Activated B cell treated with CpG ODN at 0.5 μM for 24 hours (primary cell): ENCODE measurements at regions not wholly inside any gene's neighbourhood (a gene's known extent, or its start where the extent isn't known, plus 50 kb on each side); places are given as distances from the start of the nearest gene placed in this dataset.

ENCODE experiments used
- ATAC-seq: fragments of 200-7000 bp; cut with Tn5 transposase; one replicate; pipeline ENCODE4 v1.10.0; 2021; ENCODE audit warnings: low read depth, mild to moderate bottlenecking, moderate library complexity
- CTCF ChIA-PET: fragments of 350-600 bp; sonication (Branson Sonifier 250); formaldehyde crosslinking; loops from one replicate; lab custom pipeline; 2021; ENCODE audit warnings: antibody characterized with exemption; lab: Charles Lee
- POLR2A ChIA-PET: fragments of 350-600 bp; sonication (Branson Sonifier 250); formaldehyde crosslinking; loops from one replicate; lab custom pipeline; 2021; ENCODE audit warnings: antibody characterized with exemption; lab: Charles Lee
- DNase-seq: peaks from one replicate; pipeline ENCODE4 v3.0.0; 2022
- H3K27ac Mint-ChIP-seq: one replicate; pipeline ENCODE4 v1.8.0; 2020; ENCODE audit warnings: mixed read lengths
- H3K27me3 Mint-ChIP-seq: one replicate; pipeline ENCODE4 v1.8.0; 2021; ENCODE audit warnings: mixed read lengths
- H3K36me3 Mint-ChIP-seq: one replicate; pipeline ENCODE4 v1.8.0; 2021; ENCODE audit warnings: low read depth, mixed read lengths
- H3K4me1 Mint-ChIP-seq: one replicate; pipeline ENCODE4 v1.8.0; 2021; ENCODE audit warnings: mixed read lengths
- H3K4me3 Mint-ChIP-seq: one replicate; pipeline ENCODE4 v1.8.0; 2020; ENCODE audit warnings: mild to moderate bottlenecking, mixed read lengths
- H3K9me3 Mint-ChIP-seq: one replicate; pipeline ENCODE4 v1.8.0; 2020; ENCODE audit warnings: mixed read lengths
- CTCF ChIP-seq: fragments of 200-600 bp; IDR thresholded peaks from one replicate; pipeline ENCODE4 v1.8.0; 2022; ENCODE audit warnings: antibody characterized with exemption, mild to moderate bottlenecking
- intact Hi-C: fragments of 100-400 bp; cut with micrococcal nuclease; formaldehyde crosslinking; loops from one replicate; pipeline ENCODE4 v1.15.1; 2024

DNA sequence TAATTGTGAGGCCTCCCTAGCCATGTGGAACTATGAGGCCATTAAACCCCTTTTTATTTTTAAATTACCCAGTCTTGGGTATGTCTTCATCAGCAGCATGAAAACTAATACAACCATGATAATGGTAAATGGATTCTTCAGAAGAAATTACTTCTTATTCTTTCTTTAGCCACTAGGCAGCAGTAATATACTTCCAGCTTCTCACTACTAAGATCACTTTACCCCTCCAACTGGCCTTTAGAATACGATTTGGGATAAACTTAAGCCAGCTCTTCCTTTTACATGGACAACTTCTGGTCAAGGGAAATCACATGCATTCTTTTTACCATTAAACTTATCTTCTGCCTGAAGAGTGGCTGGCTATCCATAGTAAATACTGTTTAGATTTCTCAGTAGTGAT is 355.4 kb downstream of the MAN2A1 start:
- POLR2A ChIA-PET = no interaction called here
- DNase-seq (no peak), ATAC-seq (no peak)
- no peaks in the 10 kb centered on the region for H3K36me3 Mint-ChIP-seq
- H3K27ac Mint-ChIP-seq = no peak overlapping the region
- no peak for TF ChIP-seq CTCF
- peaks cover 12% of the 10 kb centered on the region for H3K9me3 Mint-ChIP-seq
- intact Hi-C loops = no loop called here
- no peak overlapping the region for H3K4me3 Mint-ChIP-seq
- CTCF ChIA-PET = no interaction called here
- no peaks in the 10 kb centered on the region for H3K27me3 Mint-ChIP-seq
- H3K4me1 Mint-ChIP-seq = no peaks in the 10 kb centered on the region

GRCh38 chr5:110048491-110048890 is 358.8 kb downstream of the MAN2A1 start:
- Mint-ChIP-seq H3K27me3 (no peaks in the 10 kb centered on the region), H3K9me3 (peaks cover 5% of the 10 kb centered on the region), H3K36me3 (no peaks in the 10 kb centered on the region), H3K27ac (no peak overlapping the region), H3K4me3 (no peak overlapping the region), H3K4me1 (no peaks in the 10 kb centered on the region)
- ATAC-seq = no peak
- TF ChIP-seq CTCF = no peak
- intact Hi-C loops = no loop called here
- DNase-seq = no peak
- POLR2A ChIA-PET = no interaction called here
- CTCF ChIA-PET = interaction anchor here (0.5 kb wide), 1 partner anchor 12 kb away, joined by 4 read pairs; no protein-coding TSS in a partner anchor

- Mint-ChIP-seq H3K9me3 (no peaks in the 10 kb centered on the region), H3K27me3 (no peaks in the 10 kb centered on the region), H3K4me3 (no peak overlapping the region), H3K36me3 (no peaks in the 10 kb centered on the region), H3K27ac (no peak overlapping the region), H3K4me1 (peaks cover 13% of the 10 kb centered on the region)
- ATAC-seq = no peak
- no peak for DNase-seq
- CTCF ChIA-PET = no interaction called here
- intact Hi-C loops = no loop called here
- POLR2A ChIA-PET = no interaction called here
- TF ChIP-seq CTCF = no peak
Observed at GRCh38 chr5:110049816-110050215, 360.1 kb downstream of the MAN2A1 start.

- intact Hi-C loops = no loop called here
- H3K4me3 Mint-ChIP-seq = no peak overlapping the region
- no peaks in the 10 kb centered on the region for H3K36me3 Mint-ChIP-seq
- ATAC-seq = no peak
- no peaks in the 10 kb centered on the region for H3K9me3 Mint-ChIP-seq
- peaks cover 20% of the 10 kb centered on the region for H3K4me1 Mint-ChIP-seq
- H3K27me3 Mint-ChIP-seq = no peaks in the 10 kb centered on the region
- no peak overlapping the region for H3K27ac Mint-ChIP-seq
- DNase-seq = no peak
- ChIA-PET CTCF (no interaction called here), POLR2A (no interaction called here)
- TF ChIP-seq CTCF = no peak
Observed at GRCh38 chr5:110050640-110051345, 361.1 kb downstream of the MAN2A1 start.

DNA sequence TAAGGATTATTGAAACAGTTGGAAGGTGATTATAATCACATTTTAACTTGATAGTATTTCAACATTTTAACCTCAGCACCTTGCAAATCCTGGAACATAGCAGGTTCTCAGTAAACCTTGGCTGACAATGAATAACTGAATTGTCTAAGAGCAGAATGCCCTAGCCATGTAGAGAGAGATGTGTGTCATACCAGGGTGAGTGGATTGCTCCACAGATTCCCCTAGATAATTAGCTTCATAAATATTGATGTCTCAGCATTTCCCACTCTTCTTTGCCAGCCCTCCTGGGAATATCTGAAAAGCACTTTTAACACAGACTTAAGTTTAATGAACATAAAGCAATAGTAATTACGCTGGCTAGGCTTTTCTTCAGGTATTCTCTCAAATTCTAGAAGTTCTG is 363.5 kb downstream of the MAN2A1 start:
- CTCF ChIA-PET = no interaction called here
- POLR2A ChIA-PET = no interaction called here
- ATAC-seq (no peak), DNase-seq (no peak)
- no peak for TF ChIP-seq CTCF
- Mint-ChIP-seq H3K36me3 (no peaks in the 10 kb centered on the region), H3K27ac (no peak overlapping the region), H3K27me3 (no peaks in the 10 kb centered on the region), H3K9me3 (no peaks in the 10 kb centered on the region), H3K4me3 (no peak overlapping the region), H3K4me1 (peaks cover 20% of the 10 kb centered on the region)
- intact Hi-C loops = no loop called here
